Astrocyte (in vitro differentiated cells and primary cell): ENCODE measurements at regions not wholly inside any gene's neighbourhood (a gene's known extent, or its start where the extent isn't known, plus 50 kb on each side); places are given as distances from the start of the nearest gene placed in this dataset.

Experiments
- DNase-seq: peaks from one replicate; pipeline ENCODE4 v3.0.0-alpha.2; 2010; ENCODE audit warnings: low read depth
- FAIRE-seq: peaks from 2 replicates; lab custom pipeline; 2011; peaks lifted over from hg19 to GRCh38; lab: Jason Lieb, UNC
- H2AFZ ChIP-seq: 2 replicates; pipeline ENCODE4 v1.6.0; 2012; ENCODE audit warnings: low read depth, low read length, inconsistent platforms
- H3K27ac ChIP-seq: 2 replicates; pipeline ENCODE4 v1.5.1; 2011; ENCODE audit warnings: low read depth, low read length, inconsistent platforms
- H3K27me3 ChIP-seq: 2 replicates; pipeline ENCODE4 v1.6.0; 2011; ENCODE audit warnings: low read length, inconsistent platforms; ENCODE audit not compliant: insufficient read depth
- H3K36me3 ChIP-seq: 2 replicates; pipeline ENCODE4 v1.5.1; 2011; ENCODE audit warnings: low read length, inconsistent platforms; ENCODE audit not compliant: insufficient read depth
- H3K4me1 ChIP-seq: 2 replicates; pipeline ENCODE4 v1.5.1; 2011; ENCODE audit warnings: low read length, inconsistent platforms; ENCODE audit not compliant: insufficient read depth
- H3K4me2 ChIP-seq: 2 replicates; pipeline ENCODE4 v1.6.0; 2012; ENCODE audit warnings: low read length, inconsistent platforms
- H3K4me3 ChIP-seq: 2 replicates; pipeline ENCODE4 v1.5.1; 2011; ENCODE audit warnings: low read depth, mild to moderate bottlenecking, low read length, inconsistent platforms; ENCODE audit not compliant: insufficient read depth
- H3K79me2 ChIP-seq: 2 replicates; pipeline ENCODE4 v1.6.0; 2012; ENCODE audit warnings: mild to moderate bottlenecking, low read length, inconsistent platforms; ENCODE audit not compliant: insufficient read depth
- H3K9ac ChIP-seq: 2 replicates; pipeline ENCODE4 v1.6.0; 2012; ENCODE audit warnings: mild to moderate bottlenecking, low read length, inconsistent platforms
- H3K9me3 ChIP-seq: 2 replicates; pipeline ENCODE4 v1.5.1; 2012; ENCODE audit warnings: low read depth, mild to moderate bottlenecking, low read length, inconsistent platforms; ENCODE audit not compliant: insufficient read depth
- H4K20me1 ChIP-seq: 2 replicates; pipeline ENCODE4 v1.6.0; 2012; ENCODE audit warnings: low read length, inconsistent platforms; ENCODE audit not compliant: insufficient read depth
- H3K27ac Mint-ChIP-seq: one replicate; pipeline ENCODE4 v1.8.0; 2021; ENCODE audit warnings: mild to moderate bottlenecking, mixed read lengths; ENCODE audit not compliant: unreplicated experiment
- H3K27me3 Mint-ChIP-seq: one replicate; pipeline ENCODE4 v1.8.0; 2021; ENCODE audit warnings: low read depth, mixed read lengths; ENCODE audit not compliant: unreplicated experiment
- H3K36me3 Mint-ChIP-seq: one replicate; pipeline ENCODE4 v1.8.0; 2021; ENCODE audit warnings: low read depth, mixed read lengths; ENCODE audit not compliant: unreplicated experiment
- H3K4me1 Mint-ChIP-seq: one replicate; pipeline ENCODE4 v1.8.0; 2021; ENCODE audit warnings: low read depth, mixed read lengths; ENCODE audit not compliant: unreplicated experiment
- H3K4me3 Mint-ChIP-seq: one replicate; pipeline ENCODE4 v1.8.0; 2021; ENCODE audit warnings: mild to moderate bottlenecking, moderate library complexity, mixed read lengths; ENCODE audit not compliant: unreplicated experiment
- H3K9me3 Mint-ChIP-seq: one replicate; pipeline ENCODE4 v1.8.0; 2021; ENCODE audit warnings: mild to moderate bottlenecking, mixed read lengths; ENCODE audit not compliant: unreplicated experiment
- EZH2 ChIP-seq: IDR thresholded peaks from 2 replicates; pipeline ENCODE4 v1.6.1; 2012; ENCODE audit warnings: mild to moderate bottlenecking, low read length, inconsistent platforms; ENCODE audit not compliant: insufficient read depth
- TF ChIP-seq, protein P1 (sequence below): IDR thresholded peaks from 2 replicates; pipeline ENCODE4 v1.5.1; 2011; ENCODE audit warnings: low read depth, mild to moderate bottlenecking, inconsistent platforms, low read length, moderate library complexity; ENCODE audit not compliant: insufficient read depth

DNA sequence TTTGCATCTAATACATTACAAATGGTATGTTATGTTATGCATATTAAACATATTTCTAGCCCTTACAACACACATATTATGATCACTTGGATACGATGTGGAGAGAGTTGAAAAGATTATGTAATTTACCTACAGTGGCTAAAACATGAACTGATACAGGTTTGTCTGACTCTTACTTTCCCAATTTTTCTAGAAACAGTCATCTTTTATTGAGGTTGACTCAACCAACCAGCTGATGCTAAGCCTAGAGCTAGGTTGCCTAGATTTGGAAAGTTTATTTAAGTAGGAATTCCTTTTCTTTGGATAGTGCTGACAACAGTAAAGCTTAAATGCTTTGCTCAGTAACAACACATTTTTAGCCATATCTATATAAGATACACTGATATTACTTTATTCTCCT, 1215.1 kb downstream of the ADGRL3 start:
- Histone ChIP-seq H3K27me3 (no peaks in the 10 kb centered on the region), H4K20me1 (no peaks in the 10 kb centered on the region), H3K36me3 (no peaks in the 10 kb centered on the region), H3K79me2 (no peaks in the 10 kb centered on the region), H3K27ac (no peak overlapping the region), H3K4me3 (no peak overlapping the region), H3K9ac (no peak overlapping the region), H3K9me3 (peaks cover under 1% of the 10 kb centered on the region), H3K4me2 (no peak overlapping the region), H3K4me1 (no peaks in the 10 kb centered on the region), H2AFZ (no peak overlapping the region)
- Mint-ChIP-seq H3K9me3 (no peaks in the 10 kb centered on the region), H3K4me1 (no peaks in the 10 kb centered on the region), H3K36me3 (no peaks in the 10 kb centered on the region), H3K27me3 (no peaks in the 10 kb centered on the region), H3K4me3 (no peak overlapping the region), H3K27ac (no peak overlapping the region)
- TF ChIP-seq, protein P1, sequence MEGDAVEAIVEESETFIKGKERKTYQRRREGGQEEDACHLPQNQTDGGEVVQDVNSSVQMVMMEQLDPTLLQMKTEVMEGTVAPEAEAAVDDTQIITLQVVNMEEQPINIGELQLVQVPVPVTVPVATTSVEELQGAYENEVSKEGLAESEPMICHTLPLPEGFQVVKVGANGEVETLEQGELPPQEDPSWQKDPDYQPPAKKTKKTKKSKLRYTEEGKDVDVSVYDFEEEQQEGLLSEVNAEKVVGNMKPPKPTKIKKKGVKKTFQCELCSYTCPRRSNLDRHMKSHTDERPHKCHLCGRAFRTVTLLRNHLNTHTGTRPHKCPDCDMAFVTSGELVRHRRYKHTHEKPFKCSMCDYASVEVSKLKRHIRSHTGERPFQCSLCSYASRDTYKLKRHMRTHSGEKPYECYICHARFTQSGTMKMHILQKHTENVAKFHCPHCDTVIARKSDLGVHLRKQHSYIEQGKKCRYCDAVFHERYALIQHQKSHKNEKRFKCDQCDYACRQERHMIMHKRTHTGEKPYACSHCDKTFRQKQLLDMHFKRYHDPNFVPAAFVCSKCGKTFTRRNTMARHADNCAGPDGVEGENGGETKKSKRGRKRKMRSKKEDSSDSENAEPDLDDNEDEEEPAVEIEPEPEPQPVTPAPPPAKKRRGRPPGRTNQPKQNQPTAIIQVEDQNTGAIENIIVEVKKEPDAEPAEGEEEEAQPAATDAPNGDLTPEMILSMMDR, result no peak
- no peak for TF ChIP-seq EZH2
- no peak for FAIRE-seq
- no peak for DNase-seq

DNA sequence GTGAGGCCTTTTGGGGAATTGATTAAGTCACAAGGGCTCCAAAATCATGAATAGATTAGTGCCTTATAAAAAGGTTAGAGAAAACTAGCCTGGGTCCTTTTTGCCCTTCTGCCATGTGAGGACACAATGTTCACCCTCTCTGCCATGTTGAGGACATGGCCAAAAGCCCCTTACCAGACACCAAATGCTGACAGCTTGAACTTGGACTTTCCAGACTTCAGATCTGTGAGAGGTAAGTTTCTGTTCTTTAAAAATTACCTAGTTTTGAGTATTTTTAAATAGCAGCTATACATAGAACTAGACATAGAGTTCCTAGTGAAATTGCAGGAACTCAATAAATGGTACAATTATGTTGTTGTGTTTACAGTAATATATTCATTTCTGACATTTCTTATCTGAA, 1214.4 kb downstream of the ADGRL3 start:
- H3K4me3 ChIP-seq, result no peak overlapping the region
- no peak for TF ChIP-seq EZH2
- TF ChIP-seq, protein P1, result no peak
- no peaks in the 10 kb centered on the region for H3K9me3 Mint-ChIP-seq
- no peaks in the 10 kb centered on the region for H3K36me3 ChIP-seq
- no peak overlapping the region for H3K4me3 Mint-ChIP-seq
- H3K27me3 Mint-ChIP-seq, result no peaks in the 10 kb centered on the region
- no peaks in the 10 kb centered on the region for H3K36me3 Mint-ChIP-seq
- H3K9me3 ChIP-seq, result no peaks in the 10 kb centered on the region
- H3K27ac ChIP-seq, result no peak overlapping the region
- FAIRE-seq (no peak), DNase-seq (no peak)
- no peaks in the 10 kb centered on the region for H3K4me1 Mint-ChIP-seq
- no peaks in the 10 kb centered on the region for H3K27me3 ChIP-seq
- no peaks in the 10 kb centered on the region for H3K79me2 ChIP-seq
- no peak overlapping the region for H3K4me2 ChIP-seq
- no peak overlapping the region for H3K9ac ChIP-seq
- H4K20me1 ChIP-seq, result no peaks in the 10 kb centered on the region
- H3K27ac Mint-ChIP-seq, result no peak overlapping the region
- no peak overlapping the region for H2AFZ ChIP-seq
- no peaks in the 10 kb centered on the region for H3K4me1 ChIP-seq

DNA sequence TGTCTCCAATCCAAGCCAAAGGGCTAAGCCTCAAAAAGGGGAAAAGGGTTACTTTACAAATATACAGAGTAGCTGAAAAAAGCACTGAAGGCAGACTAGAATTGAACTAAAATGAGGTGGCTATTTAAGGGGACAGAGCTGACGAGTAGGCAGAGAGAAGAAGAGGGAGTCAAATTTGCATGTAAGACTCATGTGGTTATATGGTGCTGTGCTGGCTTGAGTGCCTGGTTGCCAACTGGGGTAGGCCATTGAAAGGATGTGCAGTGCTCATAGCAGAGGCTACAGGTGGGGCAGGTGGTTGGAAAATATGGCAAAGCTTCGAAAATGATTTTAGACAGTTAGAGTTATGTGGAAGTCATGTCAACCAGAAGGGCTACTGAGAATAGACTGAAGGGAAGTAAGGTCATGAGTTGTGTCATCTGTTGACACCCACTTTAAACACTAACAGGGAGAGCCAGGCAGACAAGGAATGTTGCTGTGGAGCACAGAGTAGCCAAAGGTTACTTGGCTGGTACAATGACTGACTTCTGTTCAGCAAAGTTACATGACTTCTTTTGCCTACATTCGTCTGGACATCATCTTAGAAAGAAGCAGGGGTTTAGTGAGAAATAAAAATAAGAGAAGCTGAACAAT, 1210.4 kb downstream of the ADGRL3 start:
- H3K36me3 Mint-ChIP-seq, result no peaks in the 10 kb centered on the region
- no peak overlapping the region for H3K27ac Mint-ChIP-seq

More for the DNA sequence above, 1210.4 kb downstream of the ADGRL3 start:
- no peak overlapping the region for H2AFZ ChIP-seq
- peaks cover 2% of the 10 kb centered on the region for H3K9me3 Mint-ChIP-seq
- TF ChIP-seq, protein P1, result no peak
- no peak for TF ChIP-seq EZH2
- H3K27me3 Mint-ChIP-seq, result no peaks in the 10 kb centered on the region
- no peaks in the 10 kb centered on the region for H3K9me3 ChIP-seq
- no peak overlapping the region for H3K4me2 ChIP-seq
- H3K27me3 ChIP-seq, result no peaks in the 10 kb centered on the region
- no peaks in the 10 kb centered on the region for H3K79me2 ChIP-seq
- no peak overlapping the region for H3K27ac ChIP-seq
- no peak overlapping the region for H3K9ac ChIP-seq
- no peak for FAIRE-seq
- no peak overlapping the region for H3K4me3 ChIP-seq
- no peaks in the 10 kb centered on the region for H3K4me1 ChIP-seq
- DNase-seq, result no peak
- H3K4me3 Mint-ChIP-seq, result no peak overlapping the region
- H4K20me1 ChIP-seq, result no peaks in the 10 kb centered on the region
- no peaks in the 10 kb centered on the region for H3K4me1 Mint-ChIP-seq
- H3K36me3 ChIP-seq, result no peaks in the 10 kb centered on the region
